HG03460 (cell line): ENCODE measurements at regions not wholly inside any gene's neighbourhood (a gene's known extent, or its start where the extent isn't known, plus 50 kb on each side); places are given as distances from the start of the nearest gene placed in this dataset.

Experiments
- ATAC-seq: cut with Tn5 transposase; IDR thresholded peaks from one replicate; pipeline ENCODE4 v1.9.1; 2021; ENCODE audit not compliant: unreplicated experiment

DNA sequence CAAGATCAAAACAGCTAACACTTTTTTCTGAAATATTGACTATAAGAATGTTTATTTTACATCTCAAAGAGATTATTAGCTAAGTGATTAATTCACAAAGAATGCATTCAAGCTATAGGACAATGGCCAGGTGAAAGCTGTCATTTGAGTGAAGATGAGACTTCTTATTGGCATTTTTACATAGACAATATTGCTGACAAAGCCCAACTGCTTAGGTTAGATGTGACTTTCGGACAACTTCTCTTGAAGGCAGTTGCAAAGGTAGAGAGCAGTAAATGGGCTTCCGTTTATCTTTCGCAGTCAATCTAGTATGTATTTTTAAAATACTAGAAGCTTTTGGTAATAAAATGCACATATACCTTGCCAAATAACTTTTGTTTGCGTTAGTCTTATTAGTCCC lies 1041.3 kb downstream of the AMY1C start:
- no peak for ATAC-seq

DNA sequence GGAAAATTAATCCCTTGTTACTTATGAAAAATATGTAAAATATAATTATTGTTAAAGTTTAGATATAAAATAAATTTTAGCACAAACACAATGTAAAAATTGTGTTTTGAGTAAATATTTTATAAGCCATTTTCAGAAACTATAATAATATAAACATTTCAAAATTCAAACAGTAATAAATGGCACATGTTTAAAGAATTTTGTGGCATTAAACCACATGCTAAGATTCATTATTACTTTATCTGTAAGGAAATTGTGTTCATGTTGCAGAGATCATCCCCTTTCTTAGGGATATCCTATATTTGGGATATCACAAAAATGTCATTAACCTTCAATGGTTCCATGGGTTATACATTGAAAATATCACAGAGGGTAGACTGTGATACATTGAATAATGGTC lies 1044.3 kb downstream of the AMY1C start:
- ATAC-seq = no peak

DNA sequence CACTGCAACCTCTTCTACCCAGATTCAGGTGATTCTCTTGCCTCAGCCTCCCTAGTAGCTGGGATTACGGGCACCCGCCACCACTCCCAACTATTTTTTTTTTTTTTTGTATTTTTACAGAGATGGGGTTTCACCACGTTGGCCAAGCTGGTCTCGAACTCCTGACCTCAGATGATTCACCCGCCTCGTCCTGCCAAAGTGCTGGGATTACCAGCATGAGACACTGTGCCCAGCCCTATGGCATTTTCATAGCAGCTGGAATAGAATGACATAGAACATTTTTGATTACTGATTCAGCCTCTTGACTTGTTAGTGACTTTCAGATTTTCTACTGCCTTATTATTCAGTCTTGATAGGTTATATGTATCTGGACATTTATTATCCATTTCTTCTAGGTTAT lies 1046.2 kb downstream of the AMY1C start:
- ATAC-seq = no peak

DNA sequence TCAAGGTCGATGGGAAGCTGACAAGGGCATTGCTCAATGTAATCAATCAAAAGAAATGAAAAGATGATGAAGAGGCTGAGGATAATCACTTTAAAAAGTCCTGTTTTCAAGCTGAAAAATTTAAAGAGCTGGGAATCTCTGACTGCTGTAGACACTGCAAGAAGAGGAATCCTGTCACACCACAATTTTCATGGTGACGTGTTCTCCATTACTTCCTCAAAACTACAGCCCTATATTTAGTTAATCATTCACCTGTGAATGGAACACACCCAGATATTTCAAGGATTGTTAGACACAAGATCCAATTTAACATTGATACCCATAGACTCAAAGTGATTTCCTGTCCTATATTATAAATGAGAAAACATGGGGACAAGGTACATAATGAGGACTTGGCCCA lies 1048.3 kb downstream of the AMY1C start:
- ATAC-seq = no peak

DNA sequence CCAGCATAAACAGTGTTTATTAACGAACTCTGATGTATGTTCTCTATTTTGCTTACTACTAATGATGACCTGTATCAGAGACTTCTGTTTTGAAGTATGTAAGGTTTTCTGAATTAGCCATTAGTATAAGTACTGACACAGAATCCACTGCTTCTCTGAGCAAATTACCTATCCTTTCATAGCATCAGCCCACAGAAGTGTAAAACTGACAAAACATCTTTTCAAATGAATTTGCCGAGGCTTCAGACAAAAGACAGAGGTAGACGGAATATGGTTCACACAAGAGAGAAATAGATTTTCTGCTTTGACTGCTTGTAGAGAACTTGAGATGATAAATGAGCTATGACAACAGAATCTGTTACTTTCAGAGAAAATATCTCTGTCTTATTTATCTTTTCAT lies 1051.6 kb downstream of the AMY1C start:
- no peak for ATAC-seq

DNA sequence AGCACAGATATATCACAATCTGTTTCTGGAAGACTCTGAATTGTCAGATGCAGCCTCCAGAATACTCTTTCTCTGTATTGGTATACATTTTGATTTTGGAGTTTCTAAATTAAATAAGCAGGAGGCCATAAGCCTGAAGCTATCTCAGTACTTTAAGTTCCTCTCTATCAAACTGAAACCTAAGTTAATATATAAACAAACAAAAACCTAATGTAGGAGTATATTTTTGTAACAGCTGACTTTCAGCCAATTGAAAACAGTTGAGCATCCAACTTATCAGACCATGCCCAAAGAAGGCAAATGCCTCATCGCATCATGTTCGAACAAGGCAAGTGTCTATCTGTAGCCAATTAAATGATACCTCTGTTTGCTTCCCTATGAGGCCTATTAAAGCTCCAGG lies 1054.4 kb downstream of the AMY1C start:
- ATAC-seq = no peak

DNA sequence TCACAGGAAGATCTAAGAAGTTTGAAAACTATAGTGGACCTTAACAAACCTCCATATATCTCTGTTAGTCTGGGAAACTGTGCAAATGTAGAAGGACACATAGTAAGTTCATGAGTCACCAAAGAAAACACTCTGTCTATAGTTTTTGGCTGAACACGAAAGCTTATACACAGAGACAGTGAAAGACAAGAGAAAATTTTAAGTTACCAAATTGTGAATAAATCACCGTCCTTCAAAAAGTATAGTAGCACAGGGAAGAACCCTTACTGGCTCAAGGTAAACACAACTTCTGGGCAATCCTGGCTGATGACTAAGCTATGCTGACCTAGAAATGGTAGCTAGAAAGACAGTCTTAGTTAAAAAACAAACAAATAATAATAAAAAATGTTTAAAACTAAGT lies 1057.9 kb downstream of the AMY1C start:
- no peak for ATAC-seq

DNA sequence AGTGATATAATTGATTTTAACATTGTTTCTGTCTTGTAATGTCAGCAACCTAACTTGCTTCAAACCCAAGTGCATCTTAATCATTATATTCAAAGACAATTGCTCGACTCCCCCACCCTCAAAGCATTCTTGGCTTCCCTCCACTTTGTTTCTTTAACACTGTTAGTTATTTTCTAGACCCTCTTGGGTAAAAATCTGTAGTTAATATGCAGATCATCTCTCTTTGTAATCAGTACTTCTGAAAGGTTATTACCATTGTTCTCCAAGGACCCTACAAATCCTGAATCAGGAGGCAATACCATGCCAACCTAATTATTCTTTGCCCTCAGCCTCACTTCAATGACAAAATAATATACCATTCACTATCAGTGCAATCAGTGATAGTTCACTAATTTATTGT lies 1075.7 kb downstream of the AMY1C start:
- no peak for ATAC-seq

DNA sequence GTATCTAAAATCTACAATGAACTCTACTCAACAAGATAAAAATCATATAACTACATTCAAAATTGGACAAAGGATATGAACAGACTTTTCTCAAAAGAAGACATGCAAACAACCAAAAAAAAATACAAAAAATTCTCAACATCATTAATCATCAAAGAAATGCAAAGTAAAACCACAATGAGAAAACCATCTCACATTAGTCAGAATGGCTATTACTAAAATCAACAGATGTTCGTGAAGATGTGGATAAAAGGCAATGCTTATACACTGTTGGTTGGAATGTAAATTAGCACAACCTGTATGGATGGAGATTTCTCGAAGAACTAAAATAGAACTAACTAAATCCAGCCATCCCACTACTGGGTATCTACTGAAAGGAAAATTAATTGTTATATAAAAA lies 1080.8 kb downstream of the AMY1C start:
- ATAC-seq = no peak

DNA sequence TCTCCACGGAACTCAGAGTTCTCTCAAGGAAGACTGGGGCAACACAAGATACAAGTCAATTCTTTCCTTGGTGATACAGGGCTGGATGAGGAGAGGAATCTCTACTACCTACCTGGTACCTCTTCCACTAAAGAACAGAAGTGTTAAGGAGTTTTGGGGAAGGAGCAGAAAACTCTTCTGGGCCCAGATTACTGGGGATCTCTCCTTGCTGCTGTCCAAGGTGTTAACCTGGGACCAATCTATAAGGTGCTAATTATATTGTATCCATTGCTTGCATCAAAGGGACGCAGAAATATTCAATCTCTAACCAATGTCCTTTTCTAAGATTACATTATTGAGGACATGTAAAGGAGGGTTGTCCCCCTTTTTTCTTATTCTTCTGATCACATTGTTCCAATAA lies 1102.5 kb downstream of the AMY1C start:
- no peak for ATAC-seq

DNA sequence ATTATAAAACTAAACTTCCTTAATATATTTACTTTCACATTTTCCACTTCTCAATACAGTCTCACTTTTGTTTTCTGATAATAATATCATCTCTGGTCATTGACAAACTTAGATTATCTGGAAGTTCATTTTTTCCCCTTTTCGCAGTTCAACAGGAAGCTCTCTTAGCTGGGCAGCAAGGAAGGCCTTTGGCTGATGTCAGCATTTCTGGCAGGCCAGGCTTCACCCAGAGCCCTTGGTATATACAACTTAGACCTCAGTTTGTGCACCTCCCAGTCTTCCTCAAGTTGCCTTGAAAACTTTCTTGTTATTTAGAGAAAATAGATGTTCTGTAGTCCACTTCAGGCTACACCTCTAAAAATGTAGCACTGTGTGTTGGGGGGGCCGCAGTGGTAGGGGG lies 1103.6 kb downstream of the AMY1C start:
- ATAC-seq = no peak

DNA sequence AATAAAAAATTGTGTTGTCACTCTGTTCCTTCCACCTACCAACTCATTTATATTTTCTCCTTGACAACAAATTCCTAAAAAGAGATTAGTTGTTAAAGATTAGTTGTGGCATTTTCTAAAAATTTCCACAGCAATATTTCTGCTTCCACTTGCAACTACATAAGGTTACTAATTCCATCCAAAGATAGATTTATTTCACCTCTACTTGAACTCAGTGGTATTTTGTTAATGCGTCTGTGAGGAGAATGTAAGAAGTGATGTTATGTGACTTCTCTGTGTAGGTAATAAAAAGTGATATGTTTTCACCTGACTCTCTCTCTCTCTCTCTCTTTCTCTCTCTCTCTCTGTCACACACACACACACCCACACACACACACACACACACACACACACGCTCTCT lies 1104.8 kb downstream of the AMY1C start:
- ATAC-seq = no peak

DNA sequence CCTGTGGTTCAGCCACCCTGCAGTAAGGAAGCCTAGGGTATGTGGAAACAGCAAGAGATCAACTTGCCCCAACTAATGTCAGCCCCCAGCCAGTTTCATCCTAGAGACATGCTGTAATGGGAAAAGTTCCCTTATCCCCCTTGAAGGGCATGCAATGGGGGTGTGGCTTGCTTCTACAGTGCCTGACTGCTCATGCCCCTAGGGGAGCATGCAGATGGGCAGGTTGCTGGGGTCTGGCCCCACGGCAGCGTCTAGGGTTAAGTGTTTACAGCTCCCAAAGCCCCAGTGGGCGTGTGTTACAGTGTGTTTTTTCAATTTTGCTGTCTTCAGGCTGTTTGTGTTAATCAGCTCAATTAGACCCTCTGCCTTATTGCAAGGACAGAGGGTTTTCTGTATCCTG lies 1105.9 kb downstream of the AMY1C start:
- no peak for ATAC-seq

DNA sequence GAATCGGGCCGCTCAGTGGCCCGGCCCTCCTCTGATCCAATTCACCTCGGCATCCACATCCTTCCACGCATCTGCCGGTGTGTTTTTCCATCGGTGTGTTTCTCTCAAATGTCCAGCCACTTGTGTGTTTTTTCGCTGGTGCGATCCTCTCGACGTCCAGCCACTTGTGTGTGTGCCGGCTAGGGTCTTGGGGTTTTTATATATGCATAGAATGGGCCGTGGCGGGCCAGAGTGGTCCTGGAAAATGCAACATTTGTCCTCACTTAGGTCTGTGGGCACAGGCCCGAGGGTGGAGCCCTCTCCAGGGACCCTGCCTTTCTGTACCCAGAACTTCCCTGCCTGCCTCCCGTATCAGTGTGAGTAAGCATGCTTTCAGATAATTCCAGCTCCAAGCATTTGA lies 1106.4 kb downstream of the AMY1C start:
- ATAC-seq = no peak

DNA sequence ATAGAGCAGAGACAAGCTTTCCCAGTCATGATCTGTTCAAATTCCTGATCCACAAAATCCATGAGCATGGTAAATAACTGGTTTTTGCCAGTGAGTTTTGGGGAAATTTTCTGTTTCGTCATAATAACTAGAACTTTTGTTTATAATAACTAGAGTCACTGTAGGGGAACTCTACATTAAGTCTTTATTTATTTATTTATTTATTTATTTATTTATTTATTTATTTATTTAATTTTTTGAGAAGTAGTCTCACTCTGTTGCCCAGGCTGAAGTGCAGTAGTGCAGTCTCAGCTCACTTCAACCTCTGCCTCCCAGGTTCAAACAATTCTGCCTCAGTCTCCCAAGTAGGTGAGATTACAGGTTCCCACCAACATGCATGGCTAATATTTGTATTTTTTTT lies 1106.8 kb downstream of the AMY1C start:
- no peak for ATAC-seq

DNA sequence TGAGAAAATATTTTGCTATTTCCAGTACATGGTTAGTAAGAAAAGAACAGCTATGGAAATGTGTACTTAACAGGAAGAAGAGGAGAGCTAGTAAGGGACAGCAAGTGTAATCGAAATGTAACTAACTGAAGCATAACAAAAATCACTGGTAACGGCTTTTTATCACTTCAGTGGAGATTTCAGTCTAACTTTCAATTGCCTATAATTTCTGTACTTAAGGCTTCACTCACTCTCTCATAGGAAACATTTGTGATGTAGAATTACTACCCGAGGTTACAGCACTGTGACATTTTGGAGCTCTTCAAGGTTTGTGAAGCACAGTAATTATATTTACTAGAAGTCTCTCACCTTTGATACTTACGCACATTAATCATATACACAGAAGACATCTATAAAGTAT lies 1119.1 kb downstream of the AMY1C start:
- no peak for ATAC-seq

DNA sequence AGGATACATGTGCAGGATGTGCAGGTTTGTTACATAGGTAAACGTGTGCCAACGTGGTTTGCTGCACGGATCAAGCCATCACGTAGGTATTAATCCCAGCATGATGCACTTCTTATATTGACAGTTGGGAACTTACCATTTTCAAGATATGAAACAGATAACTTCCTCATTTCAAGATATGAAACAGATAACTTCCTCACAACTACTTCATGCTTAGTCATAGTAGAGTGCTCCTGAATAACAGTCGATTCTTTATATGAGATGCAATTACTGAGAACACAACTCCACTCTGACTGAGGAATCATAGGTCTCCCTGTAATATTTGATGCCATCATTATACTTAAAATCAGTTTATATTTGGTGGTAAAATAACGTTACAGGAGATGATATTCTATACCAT lies 1124.3 kb downstream of the AMY1C start:
- ATAC-seq = no peak

DNA sequence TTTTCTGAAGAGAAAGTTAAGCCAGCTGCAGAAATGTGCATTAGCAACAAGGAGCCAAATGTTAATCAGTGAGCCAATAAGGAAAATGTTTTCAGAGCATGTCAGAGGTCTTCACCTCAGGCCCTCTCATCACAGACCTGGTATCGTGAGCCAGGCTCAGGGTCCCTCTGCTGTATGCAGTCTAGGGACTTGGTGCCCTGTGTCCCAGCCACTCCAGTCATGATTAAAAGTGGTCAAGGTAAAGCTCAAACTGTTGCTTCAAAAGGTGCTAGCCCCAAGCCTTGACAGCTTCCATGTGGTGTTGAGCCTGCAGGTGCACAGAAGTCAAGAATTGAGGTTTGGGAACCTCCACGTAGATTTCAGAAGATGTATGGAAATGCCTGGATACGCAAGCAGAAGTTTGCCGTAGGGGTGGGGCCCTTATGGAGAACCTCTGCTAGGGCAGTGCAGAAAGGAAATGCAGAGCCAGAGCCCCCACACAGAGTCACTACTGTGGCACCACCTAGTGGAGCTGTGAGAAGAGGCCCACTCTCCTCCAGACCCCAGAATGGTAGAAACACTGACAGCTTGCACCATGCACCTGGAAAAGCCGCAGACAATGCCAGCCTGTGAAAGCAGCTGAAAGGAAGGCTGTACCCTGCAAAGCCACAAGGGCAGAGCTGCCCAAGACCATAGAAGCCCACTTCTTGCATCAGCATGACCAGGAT lies 1128.7 kb downstream of the AMY1C start:
- ATAC-seq = no peak

DNA sequence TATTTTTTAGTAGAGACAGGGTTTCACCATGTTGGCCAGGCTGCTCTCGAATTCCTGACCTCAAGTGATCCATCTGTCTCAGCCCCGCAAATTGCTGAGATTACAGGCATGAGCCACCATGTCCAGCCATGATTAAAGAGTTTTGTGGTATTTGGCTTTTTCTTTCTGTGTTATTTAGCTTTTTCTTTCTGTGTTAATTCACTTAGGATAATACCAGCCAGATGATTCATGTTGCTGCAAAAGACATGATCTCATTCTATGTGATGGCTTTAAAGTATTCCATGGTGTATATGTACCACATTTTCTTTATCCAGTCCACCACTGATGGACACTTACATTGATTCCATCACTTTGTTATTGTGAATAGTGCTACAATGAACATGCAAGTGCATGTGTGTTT lies 1135.2 kb downstream of the AMY1C start:
- no peak for ATAC-seq

DNA sequence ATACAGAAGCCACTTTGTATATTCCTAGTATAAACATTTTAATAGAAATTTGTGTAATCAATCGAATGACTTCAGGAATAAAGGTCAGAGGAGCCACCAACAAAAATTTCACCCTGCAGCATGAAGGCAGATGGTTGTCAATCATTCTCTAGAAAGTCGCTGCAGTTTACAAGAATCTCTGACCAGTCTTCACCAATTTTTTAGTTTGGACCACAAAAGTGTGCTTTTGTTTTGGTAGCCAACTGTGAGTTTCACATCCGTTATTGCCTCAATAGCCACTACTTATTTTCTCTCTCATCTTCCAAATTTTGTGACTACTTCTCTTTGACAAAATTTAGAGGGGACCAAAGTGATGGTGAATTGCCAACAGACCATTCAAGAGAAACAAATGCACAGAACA lies 1155.6 kb downstream of the AMY1C start:
- ATAC-seq = no peak

DNA sequence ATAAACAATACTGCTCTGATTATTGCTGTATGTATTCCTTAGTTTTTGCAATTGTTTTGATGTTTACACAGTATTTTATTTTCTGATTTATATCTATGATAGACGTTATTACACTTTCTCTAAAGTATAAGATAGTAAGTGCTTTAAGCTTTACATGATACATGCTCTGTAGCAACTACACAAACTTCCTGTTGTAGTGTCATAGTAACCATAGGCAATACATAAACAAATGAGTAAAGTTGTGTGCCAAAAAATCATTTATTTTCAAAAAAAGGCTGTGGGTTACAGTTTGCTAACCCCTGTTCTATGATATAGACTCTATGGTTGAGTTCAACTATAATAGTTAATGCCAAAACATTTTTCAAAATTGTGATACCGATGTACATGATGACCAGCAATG lies 1156.4 kb downstream of the AMY1C start:
- ATAC-seq = no peak

DNA sequence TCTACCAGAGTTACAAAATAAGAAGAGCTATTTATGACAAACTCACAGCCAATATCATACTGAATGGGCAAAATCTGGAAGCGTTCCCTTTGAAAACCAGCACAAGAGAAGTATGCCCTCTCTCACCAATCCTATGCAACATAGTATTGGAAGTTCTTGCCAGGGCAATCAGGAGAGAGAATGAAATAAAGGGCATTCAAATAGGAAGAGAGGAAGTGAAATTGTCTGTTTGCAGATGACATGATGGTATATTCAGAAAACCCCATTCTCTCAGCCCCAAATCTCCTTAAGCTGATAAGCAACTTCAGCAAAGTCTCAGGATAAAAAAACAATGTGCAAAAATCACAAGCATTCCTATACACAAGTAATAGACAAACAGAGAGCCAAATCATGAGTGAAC lies 1169.5 kb downstream of the AMY1C start:
- ATAC-seq = no peak

DNA sequence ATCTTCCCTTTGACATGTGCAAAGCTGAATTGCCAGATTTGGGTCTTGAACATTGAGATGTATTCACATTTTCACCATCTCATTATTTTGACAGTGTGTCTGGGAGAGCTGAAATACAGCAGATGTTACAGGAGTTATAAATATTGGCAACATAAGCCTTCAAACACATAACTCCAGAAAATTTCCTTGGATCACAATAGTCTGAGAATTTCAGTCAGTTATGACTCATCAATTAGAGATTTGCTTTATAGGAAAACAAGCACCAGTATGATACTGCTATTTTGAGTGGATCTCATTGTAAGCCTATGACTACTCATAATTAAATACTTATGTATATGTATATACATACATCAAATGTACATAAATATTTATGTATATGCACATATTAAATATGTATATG lies 1171.8 kb downstream of the AMY1C start:
- no peak for ATAC-seq

DNA sequence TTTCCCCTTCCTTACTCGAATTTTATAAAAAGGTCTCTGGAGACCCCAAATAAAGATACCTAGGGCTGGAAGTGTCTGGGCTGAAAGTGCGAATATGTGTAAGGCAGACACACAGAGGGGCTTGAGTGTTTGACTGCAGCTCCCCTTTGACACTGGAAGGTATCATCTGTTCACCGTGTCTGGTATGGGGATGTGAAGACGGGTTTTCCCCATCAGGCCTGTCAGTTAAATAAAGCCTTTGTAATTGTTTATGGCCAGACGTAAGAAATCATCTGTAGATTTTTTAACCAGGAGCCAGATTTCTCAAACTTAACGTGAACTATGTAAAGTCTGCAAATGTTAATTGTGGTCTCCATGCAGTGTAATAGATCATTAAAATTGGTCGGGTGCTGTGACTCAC lies 1173.4 kb downstream of the AMY1C start:
- ATAC-seq = no peak
